MCF 10A (cell line): ENCODE measurements at regions not wholly inside any gene's neighbourhood (a gene's known extent, or its start where the extent isn't known, plus 50 kb on each side); places are given as distances from the start of the nearest gene placed in this dataset.

ENCODE experiments used
- BruUV-seq: library from RNA; stranded (reverse); fragments of 400-500 nt; replicated peaks from 2 replicates; lab custom pipeline; 2021; lab: Mats Ljungman, UMichigan
- CTCF ChIA-PET: fragments of 300-600 bp; sonication (Branson Sonifier 250); formaldehyde crosslinking; extraction: SDS; loops from one replicate; lab custom pipeline; 2021; ENCODE audit warnings: antibody characterized with exemption, inconsistent platforms; lab: Yijun Ruan, JAX
- POLR2A ChIA-PET: fragments of 300-600, 350-650 bp; sonication (Branson Sonifier 250); formaldehyde crosslinking; extraction: SDS; loops from one replicate; lab custom pipeline; 2020; ENCODE audit warnings: antibody characterized with exemption, inconsistent platforms; lab: Yijun Ruan, JAX
- DNase-seq: peaks from one replicate; pipeline ENCODE4 v3.0.0-alpha.2; 2018; ENCODE audit not compliant: unreplicated experiment
- H3K27ac Mint-ChIP-seq: one replicate; pipeline ENCODE4 v1.8.0; 2022; ENCODE audit warnings: mild to moderate bottlenecking, low read depth, mixed read lengths; ENCODE audit not compliant: unreplicated experiment
- H3K27me3 Mint-ChIP-seq: one replicate; pipeline ENCODE4 v1.8.0; 2022; ENCODE audit warnings: mixed read lengths; ENCODE audit not compliant: insufficient read depth, unreplicated experiment
- H3K36me3 Mint-ChIP-seq: one replicate; pipeline ENCODE4 v1.8.0; 2022; ENCODE audit warnings: mild to moderate bottlenecking, moderate library complexity, mixed read lengths; ENCODE audit not compliant: insufficient read depth, unreplicated experiment
- H3K4me1 Mint-ChIP-seq: one replicate; pipeline ENCODE4 v1.8.0; 2022; ENCODE audit warnings: mixed read lengths; ENCODE audit not compliant: insufficient read depth, unreplicated experiment
- H3K4me3 Mint-ChIP-seq: one replicate; pipeline ENCODE4 v1.8.0; 2022; ENCODE audit warnings: mild to moderate bottlenecking, moderate library complexity, mixed read lengths; ENCODE audit not compliant: unreplicated experiment
- H3K9me3 Mint-ChIP-seq: one replicate; pipeline ENCODE4 v1.8.0; 2022; ENCODE audit warnings: mixed read lengths; ENCODE audit not compliant: unreplicated experiment
- CTCF ChIP-seq: fragments of 200-600 bp; IDR thresholded peaks from one replicate; pipeline ENCODE4 v1.8.0; 2022; ENCODE audit warnings: antibody characterized with exemption, mild to moderate bottlenecking; ENCODE audit not compliant: unreplicated experiment
- intact Hi-C: fragments of 100-400 bp; cut with micrococcal nuclease; formaldehyde crosslinking; loops from 2 replicates; pipeline ENCODE4 v1.14.1; 2022

DNA sequence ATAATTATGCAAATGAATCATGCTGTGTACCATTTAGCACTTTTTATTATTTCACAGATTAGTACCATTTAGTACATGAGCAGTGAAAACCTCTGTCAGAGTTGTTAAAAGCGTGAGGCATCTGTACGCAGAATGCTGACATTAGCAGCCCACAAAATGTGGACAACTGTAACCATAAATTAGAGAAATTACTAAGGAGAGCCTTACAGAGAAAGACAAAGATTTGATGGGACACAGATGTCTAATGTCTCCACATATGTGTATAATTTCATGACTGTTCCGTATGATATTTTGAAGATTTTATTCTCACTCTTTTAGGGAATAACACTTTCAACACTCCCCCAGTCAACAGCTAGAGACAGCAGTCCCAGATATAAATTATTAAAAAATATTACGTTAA is 414.0 kb upstream of the ANKRD30A start:
- POLR2A ChIA-PET: no interaction called here
- no peak overlapping the region for H3K4me3 Mint-ChIP-seq
- no peak overlapping the region for H3K27ac Mint-ChIP-seq
- intact Hi-C loops: no loop called here
- no peaks in the 10 kb centered on the region for H3K9me3 Mint-ChIP-seq
- DNase-seq: no peak
- no peak for TF ChIP-seq CTCF
- CTCF ChIA-PET: interaction anchor here (0.7 to 3.1 kb wide), 3 partner anchors 14 to 1148 kb away, joined by 3 to 12 read pairs (median 4); no protein-coding TSS in a partner anchor
- no TSS peak for BruUV-seq
- no peaks in the 10 kb centered on the region for H3K27me3 Mint-ChIP-seq
- no peaks in the 10 kb centered on the region for H3K36me3 Mint-ChIP-seq
- H3K4me1 Mint-ChIP-seq: no peaks in the 10 kb centered on the region

DNA sequence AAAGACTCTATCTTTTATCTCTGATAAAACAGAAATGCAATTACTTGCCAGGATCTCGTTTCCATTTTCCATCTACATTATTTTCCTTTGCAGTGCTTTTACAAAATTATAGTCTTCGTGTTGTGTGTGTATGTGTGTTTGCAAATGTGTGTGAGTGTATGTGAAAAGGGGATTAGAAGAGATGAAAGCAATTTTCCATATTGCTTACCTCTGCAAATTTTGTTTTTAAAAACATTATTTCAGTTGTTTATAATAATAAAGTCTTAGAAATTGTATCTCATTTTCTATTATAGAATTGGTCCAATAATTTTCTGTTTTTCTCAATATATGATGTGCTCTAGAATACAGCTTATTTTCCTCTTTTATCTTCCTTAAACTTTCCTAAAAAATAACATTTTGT is 421.3 kb upstream of the ANKRD30A start:
- H3K9me3 Mint-ChIP-seq: no peaks in the 10 kb centered on the region
- H3K4me1 Mint-ChIP-seq: no peaks in the 10 kb centered on the region
- intact Hi-C loops: no loop called here
- no peaks in the 10 kb centered on the region for H3K36me3 Mint-ChIP-seq
- no TSS peak for BruUV-seq
- H3K27ac Mint-ChIP-seq: no peak overlapping the region
- TF ChIP-seq CTCF: no peak
- ChIA-PET POLR2A (no interaction called here), CTCF (interaction anchor here (0.6 to 0.7 kb wide), 2 partner anchors 21 to 75 kb away, joined by 3 to 4 read pairs; no protein-coding TSS in a partner anchor)
- DNase-seq: no peak
- H3K27me3 Mint-ChIP-seq: no peaks in the 10 kb centered on the region
- no peak overlapping the region for H3K4me3 Mint-ChIP-seq

GRCh38 chr10:36703179-36703578 is 422.2 kb upstream of the ANKRD30A start:
- Mint-ChIP-seq H3K36me3 (no peaks in the 10 kb centered on the region), H3K27ac (no peak overlapping the region), H3K9me3 (no peaks in the 10 kb centered on the region), H3K4me1 (no peaks in the 10 kb centered on the region), H3K27me3 (no peaks in the 10 kb centered on the region), H3K4me3 (no peak overlapping the region)
- DNase-seq: no peak
- intact Hi-C loops: no loop called here
- BruUV-seq: no TSS peak
- ChIA-PET POLR2A (no interaction called here), CTCF (interaction anchor here (0.6 kb wide), 1 partner anchor 668 kb away, joined by 3 read pairs; no protein-coding TSS in a partner anchor)
- TF ChIP-seq CTCF: no peak

GRCh38 chr10:36700123-36700522 is 425.3 kb upstream of the ANKRD30A start:
- BruUV-seq: no TSS peak

More at GRCh38 chr10:36700123-36700522, 425.3 kb upstream of the ANKRD30A start:
- H3K9me3 Mint-ChIP-seq: no peaks in the 10 kb centered on the region
- no peak for DNase-seq
- peaks cover 6% of the 10 kb centered on the region for H3K36me3 Mint-ChIP-seq
- intact Hi-C loops: no loop called here
- TF ChIP-seq CTCF: no peak
- ChIA-PET CTCF (no interaction called here), POLR2A (no interaction called here)
- no peaks in the 10 kb centered on the region for H3K4me1 Mint-ChIP-seq
- H3K27ac Mint-ChIP-seq: no peak overlapping the region
- no peaks in the 10 kb centered on the region for H3K27me3 Mint-ChIP-seq
- H3K4me3 Mint-ChIP-seq: no peak overlapping the region
